ENCODE measurements at regions not wholly inside any gene's neighbourhood (a gene's known extent, or its start where the extent isn't known, plus 50 kb on each side); places are given as distances from the start of the nearest gene placed in this dataset.

GRCh38 chr18:27353273-27353672 is 168.2 kb upstream of the CHST9 start:
- Histone ChIP-seq H3K4me2 (ENCODE audit: control insufficient read depth, insufficient read depth) (no peak overlapping the region), H3K4me3 (no peak overlapping the region), H2AFZ (ENCODE audit: control insufficient read depth, low read depth, low read length) (no peak overlapping the region), H3K27ac (ENCODE audit: control insufficient read depth, insufficient read depth) (no peak overlapping the region), H3K36me3 (ENCODE audit: control insufficient read depth in 2 of 2, insufficient read depth in 2 of 2, low read length in 1 of 2) (no peaks in the 10 kb centered on the region), H3K79me2 (ENCODE audit: control insufficient read depth, insufficient read depth, low read length) (no peaks in the 10 kb centered on the region), H3K27me3 (replicated peaks in 1 of 2; ENCODE audit: control insufficient read depth in 2 of 2, insufficient read depth in 2 of 2, low read length in 1 of 2) (no peaks in the 10 kb centered on the region), H3K9me3 (replicated peaks; ENCODE audit: control insufficient read depth, insufficient read depth, low read length) (no peaks in the 10 kb centered on the region), H3K9ac (ENCODE audit: control insufficient read depth, insufficient read depth, low read length) (no peak overlapping the region), H3K4me1 (ENCODE audit: control insufficient read depth, insufficient read depth, low read length) (no peaks in the 10 kb centered on the region), H4K20me1 (ENCODE audit: control insufficient read depth, insufficient read depth) (no peaks in the 10 kb centered on the region)
- intact Hi-C loops (cut with micrococcal nuclease; ENCODE audit: unreplicated experiment), result no loop called here
- DNase-seq (ENCODE audit: low read depth, low spot score) (no peak), ATAC-seq (no peak), FAIRE-seq (no peak)
- ChIA-PET CTCF (no interaction called here), POLR2A (no interaction called here), RAD21 (ENCODE audit: unreplicated experiment) (no interaction called here), SMC1A (ENCODE audit: uncharacterized antibody, unreplicated experiment) (no interaction called here)
- BruUV-seq (replicated peaks), result no TSS peak
- whole genome bisulfite sequencing (ENCODE audit: insufficient coverage, insufficient replicate concordance, low lambda C conversion rate, missing lambda C conversion rate), result 8% methylated on average over 4 of the region's 4 CpGs
- TF ChIP-seq ATF3 (IDR thresholded peaks at IDR 0.05; ENCODE audit: borderline replicate concordance, extremely low read depth, low read depth, low read length), result no peak
- no peak for TF ChIP-seq PAX8 (IDR thresholded peaks at IDR 0.05)
- no peak for TF ChIP-seq NR2C2 (IDR thresholded peaks at IDR 0.05; ENCODE audit: borderline replicate concordance, control insufficient read depth, insufficient read length, low read depth)
- in situ Hi-C loops (cut with MboI), result no loop called here

GRCh38 chr18:27349284-27349882 is 164.3 kb upstream of the CHST9 start:
- in situ Hi-C loops (cut with MboI), result no loop called here
- Histone ChIP-seq H3K9ac (ENCODE audit: control insufficient read depth, insufficient read depth, low read length) (no peak overlapping the region), H2AFZ (ENCODE audit: control insufficient read depth, low read depth, low read length) (no peak overlapping the region), H3K36me3 (ENCODE audit: control insufficient read depth in 2 of 2, insufficient read depth in 2 of 2, low read length in 1 of 2) (no peaks in the 10 kb centered on the region), H3K4me3 (no peak overlapping the region), H3K4me1 (ENCODE audit: control insufficient read depth, insufficient read depth, low read length) (no peaks in the 10 kb centered on the region), H3K27ac (ENCODE audit: control insufficient read depth, insufficient read depth) (no peak overlapping the region), H4K20me1 (ENCODE audit: control insufficient read depth, insufficient read depth) (no peaks in the 10 kb centered on the region), H3K9me3 (replicated peaks; ENCODE audit: control insufficient read depth, insufficient read depth, low read length) (no peaks in the 10 kb centered on the region), H3K27me3 (replicated peaks in 1 of 2; ENCODE audit: control insufficient read depth in 2 of 2, insufficient read depth in 2 of 2, low read length in 1 of 2) (no peaks in the 10 kb centered on the region), H3K4me2 (ENCODE audit: control insufficient read depth, insufficient read depth) (no peak overlapping the region), H3K79me2 (ENCODE audit: control insufficient read depth, insufficient read depth, low read length) (no peaks in the 10 kb centered on the region)
- ChIA-PET SMC1A (ENCODE audit: uncharacterized antibody, unreplicated experiment) (no interaction called here), CTCF (no interaction called here), RAD21 (ENCODE audit: unreplicated experiment) (no interaction called here), POLR2A (no interaction called here)
- no peak for ATAC-seq
- no peak for FAIRE-seq
- 12% methylated on average over 4 of the region's 4 CpGs for WGBS (ENCODE audit: insufficient coverage, insufficient replicate concordance, low lambda C conversion rate, missing lambda C conversion rate)
- BruUV-seq (replicated peaks), result no TSS peak
- no peak for DNase-seq (ENCODE audit: low read depth, low spot score)
- intact Hi-C loops (cut with micrococcal nuclease; ENCODE audit: unreplicated experiment), result no loop called here
- TF ChIP-seq TCF7 (IDR thresholded peaks at IDR 0.05; ENCODE audit: borderline replicate concordance) (no peak), GATAD2B (conservative IDR thresholded peaks at IDR 0.05; ENCODE audit: low read depth) (no peak), BHLHE40 (IDR thresholded peaks at IDR 0.05; ENCODE audit: borderline replicate concordance in 1 of 2, low read depth in 2 of 2, low read length in 1 of 2) (no peak), SMC3 (IDR thresholded peaks at IDR 0.05; ENCODE audit: borderline replicate concordance, low read length) (no peak)

All from GM12878 (cell line).